ENCODE measurements at regions not wholly inside any gene's neighbourhood (a gene's known extent, or its start where the extent isn't known, plus 50 kb on each side); places are given as distances from the start of the nearest gene placed in this dataset.

DNA sequence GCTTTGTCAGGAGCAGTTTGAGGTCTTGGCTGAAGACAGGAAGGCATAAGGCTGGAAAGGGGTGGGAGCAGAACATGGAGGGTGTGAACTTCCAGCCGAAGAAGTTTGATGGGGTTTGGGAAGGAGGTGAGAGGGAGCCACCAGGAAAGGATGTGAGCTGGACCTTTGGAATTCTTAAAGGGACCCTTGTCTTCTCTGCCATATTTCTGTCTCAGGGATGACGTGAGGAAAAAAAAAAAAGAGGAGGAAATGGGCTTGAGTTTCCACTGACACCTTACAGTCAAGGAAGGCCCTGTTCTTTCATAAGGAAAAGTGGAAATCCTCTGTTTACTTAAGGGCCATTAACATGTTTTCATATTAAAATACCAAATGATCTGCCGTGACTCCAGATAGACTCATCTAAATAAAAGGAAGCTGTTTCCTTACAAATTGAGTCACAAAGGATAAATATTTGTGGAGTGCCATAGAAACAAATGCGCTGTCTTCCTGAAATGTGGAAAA lies 132.1 kb downstream of the PALM2AKAP2 start:
- 0 out of 2 replicates have a peak, but pooled peaks cover 2% of the 10 kb centered on the region for H3K4me1 ChIP-seq (ENCODE audit: control insufficient read depth, insufficient read depth, low read length)
- H3K27me3 ChIP-seq (ENCODE audit: control insufficient read depth, insufficient read depth, low read length): no peaks in the 10 kb centered on the region
- no peak for DNase-seq (ENCODE audit: low read depth, low spot score)
- no peak overlapping the region for H3K4me3 ChIP-seq (ENCODE audit: low read length)
- no CpG with 5 or more reads among the region's 4 CpGs for WGBS (ENCODE audit: insufficient coverage, insufficient read length)
- H3K27ac ChIP-seq (ENCODE audit: low read length): no peak overlapping the region
- no peaks in the 10 kb centered on the region for H3K9me3 ChIP-seq (ENCODE audit: control insufficient read depth, insufficient read depth, low read length)
- no peaks in the 10 kb centered on the region for H3K36me3 ChIP-seq (ENCODE audit: control insufficient read depth, insufficient read depth, low read length)

DNA sequence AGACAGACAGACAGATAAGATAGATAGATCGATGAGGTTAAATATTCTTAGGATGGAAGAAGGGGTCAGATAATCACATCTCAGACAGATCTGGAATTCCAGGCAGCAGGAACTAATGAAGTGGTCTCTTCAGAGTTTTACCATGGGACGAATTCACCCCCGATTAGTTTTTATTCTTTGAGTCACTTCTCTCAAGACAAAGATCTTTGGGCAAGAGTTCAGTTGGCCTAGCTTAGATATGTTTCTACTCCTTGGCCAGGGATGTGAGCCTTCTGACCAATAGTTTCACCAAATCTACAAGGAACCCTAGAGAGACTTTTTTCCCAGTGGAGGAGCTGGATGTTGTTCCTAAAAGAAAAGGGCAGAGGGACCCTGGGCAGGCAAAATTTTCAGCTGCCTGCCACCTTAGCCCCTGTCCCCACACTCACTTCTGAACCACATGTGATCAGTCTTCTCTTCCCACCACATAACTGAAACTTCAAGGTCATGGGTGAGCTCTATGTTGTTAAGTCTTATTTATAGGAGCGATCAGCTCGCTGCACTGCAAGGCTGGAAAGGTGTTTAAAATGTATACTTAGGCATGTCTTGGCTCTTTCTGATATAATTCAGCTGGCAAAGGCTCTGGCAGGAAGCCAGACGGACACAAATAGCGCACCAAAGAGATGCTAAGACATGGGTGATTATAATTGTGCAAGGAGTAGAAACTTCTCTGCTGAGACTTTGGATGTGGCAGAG lies 132.9 kb downstream of the PALM2AKAP2 start:
- Histone ChIP-seq H3K27me3 (ENCODE audit: control insufficient read depth, insufficient read depth, low read length) (no peaks in the 10 kb centered on the region), H3K4me3 (ENCODE audit: low read length) (no peak overlapping the region), H3K36me3 (ENCODE audit: control insufficient read depth, insufficient read depth, low read length) (no peaks in the 10 kb centered on the region), H3K9me3 (ENCODE audit: control insufficient read depth, insufficient read depth, low read length) (no peaks in the 10 kb centered on the region), H3K4me1 (ENCODE audit: control insufficient read depth, insufficient read depth, low read length) (0 out of 2 replicates have a peak, but pooled peaks cover 2% of the 10 kb centered on the region), H3K27ac (ENCODE audit: low read length) (no peak overlapping the region)
- WGBS (ENCODE audit: insufficient coverage, insufficient read length): no CpG with 5 or more reads among the region's 7 CpGs
- no peak for DNase-seq (ENCODE audit: low read depth, low spot score)

GRCh38 chr9:109913461-109913810 lies 133.4 kb downstream of the PALM2AKAP2 start:
- H3K9me3 ChIP-seq (ENCODE audit: control insufficient read depth, insufficient read depth, low read length): no peaks in the 10 kb centered on the region
- 0 out of 2 replicates have a peak, but pooled peaks cover 2% of the 10 kb centered on the region for H3K4me1 ChIP-seq (ENCODE audit: control insufficient read depth, insufficient read depth, low read length)
- no peaks in the 10 kb centered on the region for H3K36me3 ChIP-seq (ENCODE audit: control insufficient read depth, insufficient read depth, low read length)
- WGBS (ENCODE audit: insufficient coverage, insufficient read length): no CpG with 5 or more reads among the region's 2 CpGs
- no peaks in the 10 kb centered on the region for H3K27me3 ChIP-seq (ENCODE audit: control insufficient read depth, insufficient read depth, low read length)
- H3K27ac ChIP-seq (ENCODE audit: low read length): no peak overlapping the region
- DNase-seq (ENCODE audit: low read depth, low spot score): no peak
- H3K4me3 ChIP-seq (ENCODE audit: low read length): no peak overlapping the region

- no CpG with 5 or more reads among the region's 4 CpGs for WGBS (ENCODE audit: insufficient coverage, insufficient read length)
- Histone ChIP-seq H3K4me1 (ENCODE audit: control insufficient read depth, insufficient read depth, low read length) (0 out of 2 replicates have a peak, but pooled peaks cover 2% of the 10 kb centered on the region), H3K36me3 (ENCODE audit: control insufficient read depth, insufficient read depth, low read length) (no peaks in the 10 kb centered on the region), H3K9me3 (ENCODE audit: control insufficient read depth, insufficient read depth, low read length) (no peaks in the 10 kb centered on the region), H3K27me3 (ENCODE audit: control insufficient read depth, insufficient read depth, low read length) (no peaks in the 10 kb centered on the region), H3K27ac (ENCODE audit: low read length) (no peak overlapping the region), H3K4me3 (ENCODE audit: low read length) (no peak overlapping the region)
- DNase-seq (ENCODE audit: low read depth, low spot score): no peak
These were observed 134.5 kb downstream of the PALM2AKAP2 start for GRCh38 chr9:109914280-109915027.

GRCh38 chr9:109916316-109916715 lies 136.3 kb downstream of the PALM2AKAP2 start:
- Histone ChIP-seq H3K9me3 (ENCODE audit: control insufficient read depth, insufficient read depth, low read length) (no peaks in the 10 kb centered on the region), H3K4me3 (ENCODE audit: low read length) (no peak overlapping the region), H3K27me3 (ENCODE audit: control insufficient read depth, insufficient read depth, low read length) (no peaks in the 10 kb centered on the region), H3K36me3 (ENCODE audit: control insufficient read depth, insufficient read depth, low read length) (no peaks in the 10 kb centered on the region), H3K27ac (ENCODE audit: low read length) (no peak overlapping the region), H3K4me1 (ENCODE audit: control insufficient read depth, insufficient read depth, low read length) (0 out of 2 replicates have a peak, but pooled peaks cover 2% of the 10 kb centered on the region)
- no CpG with 5 or more reads among the region's 6 CpGs for WGBS (ENCODE audit: insufficient coverage, insufficient read length)
- no peak for DNase-seq (ENCODE audit: low read depth, low spot score)

DNA sequence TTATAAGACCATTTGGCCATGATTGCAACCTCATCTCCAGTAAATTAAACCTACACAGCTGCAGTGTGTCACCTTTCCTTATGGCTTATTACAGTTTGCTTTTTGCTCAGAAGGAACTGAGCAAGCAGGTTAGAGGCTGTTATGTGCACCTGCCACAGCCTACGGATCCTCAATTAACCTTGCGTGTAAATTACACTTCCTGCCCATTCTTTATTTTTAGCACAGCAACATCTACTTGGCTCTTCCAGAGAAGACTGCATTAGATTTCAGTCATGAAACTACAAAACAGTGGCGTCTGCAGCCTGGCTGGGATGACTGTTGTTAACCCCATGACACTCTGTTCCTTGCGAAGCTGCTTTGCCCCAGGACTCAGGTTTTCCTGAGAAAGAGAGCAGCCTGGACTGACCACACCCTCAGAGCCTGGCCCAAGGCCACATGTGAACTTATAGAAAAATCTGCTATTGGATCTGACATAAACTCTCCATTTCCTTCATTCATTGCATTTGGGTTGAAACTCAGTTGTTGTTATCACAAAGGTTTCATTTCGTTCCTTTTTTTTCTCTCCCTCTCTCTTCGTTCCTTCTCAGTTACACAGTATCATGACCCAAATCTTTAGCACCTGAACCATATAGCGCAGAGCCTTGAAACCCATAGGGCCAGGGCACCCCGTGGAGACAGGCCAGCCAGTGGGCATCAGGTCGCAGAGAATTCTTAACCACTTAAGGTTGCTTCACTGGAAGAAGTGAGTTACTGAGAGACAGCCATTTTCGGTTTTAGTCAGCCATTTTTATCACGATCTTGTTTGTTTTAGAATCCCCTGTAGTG lies 138.6 kb downstream of the PALM2AKAP2 start:
- H3K27ac ChIP-seq (ENCODE audit: low read length): no peak overlapping the region
- no peaks in the 10 kb centered on the region for H3K36me3 ChIP-seq (ENCODE audit: control insufficient read depth, insufficient read depth, low read length)
- H3K4me3 ChIP-seq (ENCODE audit: low read length): no peak overlapping the region
- H3K27me3 ChIP-seq (ENCODE audit: control insufficient read depth, insufficient read depth, low read length): no peaks in the 10 kb centered on the region
- no peaks in the 10 kb centered on the region for H3K9me3 ChIP-seq (ENCODE audit: control insufficient read depth, insufficient read depth, low read length)
- WGBS (ENCODE audit: insufficient coverage, insufficient read length): no CpG with 5 or more reads among the region's 11 CpGs
- no peaks in the 10 kb centered on the region for H3K4me1 ChIP-seq (ENCODE audit: control insufficient read depth, insufficient read depth, low read length)
- no peak for DNase-seq (ENCODE audit: low read depth, low spot score)

- Histone ChIP-seq H3K27me3 (ENCODE audit: control insufficient read depth, insufficient read depth, low read length) (no peaks in the 10 kb centered on the region), H3K27ac (ENCODE audit: low read length) (no peak overlapping the region), H3K36me3 (ENCODE audit: control insufficient read depth, insufficient read depth, low read length) (no peaks in the 10 kb centered on the region), H3K4me3 (ENCODE audit: low read length) (no peak overlapping the region), H3K4me1 (ENCODE audit: control insufficient read depth, insufficient read depth, low read length) (no peaks in the 10 kb centered on the region), H3K9me3 (ENCODE audit: control insufficient read depth, insufficient read depth, low read length) (no peaks in the 10 kb centered on the region)
- no peak for DNase-seq (ENCODE audit: low read depth, low spot score)
- no CpG with 5 or more reads among the region's 2 CpGs for WGBS (ENCODE audit: insufficient coverage, insufficient read length)
These were observed 139.9 kb downstream of the PALM2AKAP2 start for GRCh38 chr9:109919736-109920408.

DNA sequence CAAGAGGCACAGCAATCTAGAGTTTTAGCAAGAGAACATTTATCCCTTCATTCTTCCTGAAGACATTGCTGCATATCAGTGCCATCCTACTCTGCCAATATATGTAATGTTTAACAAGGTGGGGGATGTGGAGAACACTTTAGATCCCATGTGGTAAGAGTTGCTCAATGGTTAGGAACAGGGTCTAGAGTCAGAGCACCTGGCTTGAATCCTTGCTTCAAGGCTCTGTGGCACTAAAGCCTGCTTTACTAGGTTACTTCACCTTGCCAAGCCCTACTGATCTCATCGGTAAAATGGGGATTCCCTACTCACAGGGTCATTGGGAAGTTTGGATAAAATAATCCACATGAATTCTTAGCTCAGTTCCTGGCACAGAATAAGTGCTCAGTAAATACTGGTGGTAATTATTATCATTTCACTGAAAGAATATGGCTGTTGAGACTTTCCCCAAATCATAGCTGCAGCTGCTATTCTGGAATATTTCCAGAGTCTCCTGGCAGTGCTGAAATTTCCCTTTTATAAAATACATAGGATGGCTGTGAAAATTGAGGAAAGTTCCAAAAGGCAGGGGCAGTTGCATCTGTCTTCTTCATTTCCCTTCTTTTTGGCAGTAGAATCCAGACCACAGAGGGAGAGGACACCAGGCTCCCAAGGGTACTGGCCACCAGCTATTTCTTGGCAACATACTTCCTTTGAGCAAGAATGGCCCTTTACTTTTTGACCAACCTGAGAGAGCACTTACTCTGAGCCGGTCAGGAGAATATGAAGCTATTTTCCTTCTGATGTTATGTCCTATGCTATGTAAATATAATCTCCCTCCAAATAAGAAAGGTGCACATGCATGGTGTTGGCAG lies 142.8 kb downstream of the PALM2AKAP2 start:
- WGBS (ENCODE audit: insufficient coverage, insufficient read length): no CpG with 5 or more reads among the region's 2 CpGs
- no peak overlapping the region for H3K27ac ChIP-seq (ENCODE audit: low read length)
- DNase-seq (ENCODE audit: low read depth, low spot score): no peak

DNA sequence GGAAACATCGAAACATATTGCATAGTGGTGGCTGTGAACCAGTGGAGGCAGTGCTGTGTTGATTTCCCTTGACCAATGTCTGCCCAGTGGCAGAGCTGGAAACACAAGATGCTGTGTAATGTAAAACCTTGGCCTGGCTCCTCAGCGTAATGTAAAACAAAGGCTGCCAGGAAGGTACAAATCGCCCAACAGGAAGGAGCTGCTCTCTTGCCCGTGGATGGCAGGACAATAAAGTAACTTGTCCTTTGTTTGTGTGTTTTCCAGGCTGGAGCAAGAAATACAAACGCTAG lies 143.4 kb downstream of the PALM2AKAP2 start:
- Histone ChIP-seq H3K4me1 (ENCODE audit: control insufficient read depth, insufficient read depth, low read length) (no peaks in the 10 kb centered on the region), H3K4me3 (ENCODE audit: low read length) (no peak overlapping the region), H3K27me3 (ENCODE audit: control insufficient read depth, insufficient read depth, low read length) (no peaks in the 10 kb centered on the region), H3K9me3 (ENCODE audit: control insufficient read depth, insufficient read depth, low read length) (no peaks in the 10 kb centered on the region), H3K36me3 (ENCODE audit: control insufficient read depth, insufficient read depth, low read length) (no peaks in the 10 kb centered on the region), H3K27ac (ENCODE audit: low read length) (no peak overlapping the region)
- no peak for DNase-seq (ENCODE audit: low read depth, low spot score)
- WGBS (ENCODE audit: insufficient coverage, insufficient read length): no CpG with 5 or more reads among the region's 5 CpGs

More for the DNA sequence above, 142.8 kb downstream of the PALM2AKAP2 start:
- no peak overlapping the region for H3K4me3 ChIP-seq (ENCODE audit: low read length)
- H3K27me3 ChIP-seq (ENCODE audit: control insufficient read depth, insufficient read depth, low read length): no peaks in the 10 kb centered on the region
- no peaks in the 10 kb centered on the region for H3K36me3 ChIP-seq (ENCODE audit: control insufficient read depth, insufficient read depth, low read length)
- no peaks in the 10 kb centered on the region for H3K4me1 ChIP-seq (ENCODE audit: control insufficient read depth, insufficient read depth, low read length)
- no peaks in the 10 kb centered on the region for H3K9me3 ChIP-seq (ENCODE audit: control insufficient read depth, insufficient read depth, low read length)

Data from iPS DF 6.9 (cell line).